Fibroblast of skin of right quadriceps (primary cell): ENCODE measurements at regions not wholly inside any gene's neighbourhood (a gene's known extent, or its start where the extent isn't known, plus 50 kb on each side); places are given as distances from the start of the nearest gene placed in this dataset.
A peak's percentile ranks its signal among the peaks of the same experiment; 100 is the strongest.

Experiments used
- DNase-seq: peaks from one replicate; pipeline ENCODE4 v3.0.0-alpha.2; 2013

- DNase-seq, result no peak
These were observed 162.0 kb upstream of the SOX11 start for GRCh38 chr2:5530011-5530696.

GRCh38 chr2:5535301-5535700 is 156.9 kb upstream of the SOX11 start:
- no peak for DNase-seq

- DNase-seq, result no peak
These were observed 154.9 kb upstream of the SOX11 start for GRCh38 chr2:5537180-5537688.

GRCh38 chr2:5538313-5538712 is 153.9 kb upstream of the SOX11 start:
- DNase-seq, result no peak

GRCh38 chr2:5538772-5539171 is 153.4 kb upstream of the SOX11 start:
- DNase-seq, result no peak

- DNase-seq, result no peak
These were observed 152.7 kb upstream of the SOX11 start for GRCh38 chr2:5539282-5540165.

- DNase-seq, result no peak
These were observed 151.3 kb upstream of the SOX11 start for GRCh38 chr2:5540856-5541255.

- no peak for DNase-seq
These were observed 147.9 kb upstream of the SOX11 start for GRCh38 chr2:5544205-5544786.

- DNase-seq, result peak; percentile 2
These were observed 146.0 kb upstream of the SOX11 start for GRCh38 chr2:5546181-5546580.

- peak; percentile 77 for DNase-seq
These were observed 143.0 kb upstream of the SOX11 start for GRCh38 chr2:5548991-5549715.

GRCh38 chr2:5549771-5550170 is 142.4 kb upstream of the SOX11 start:
- no peak for DNase-seq

GRCh38 chr2:5555636-5556035 is 136.5 kb upstream of the SOX11 start:
- DNase-seq, result no peak

- peak; percentile 35 for DNase-seq
These were observed 131.2 kb upstream of the SOX11 start for GRCh38 chr2:5561006-5561405.

GRCh38 chr2:5562426-5562825 is 129.8 kb upstream of the SOX11 start:
- DNase-seq, result peak; percentile 9

GRCh38 chr2:5562865-5563264 is 129.3 kb upstream of the SOX11 start:
- DNase-seq, result no peak

GRCh38 chr2:5563411-5563810 is 128.8 kb upstream of the SOX11 start:
- DNase-seq, result no peak

- no peak for DNase-seq
These were observed 122.9 kb upstream of the SOX11 start for GRCh38 chr2:5569256-5569655.

- DNase-seq, result no peak
These were observed 116.2 kb upstream of the SOX11 start for GRCh38 chr2:5576015-5576414.

GRCh38 chr2:5587766-5588165 is 104.4 kb upstream of the SOX11 start:
- DNase-seq, result no peak

- peak; percentile 12 for DNase-seq
These were observed 103.6 kb upstream of the SOX11 start for GRCh38 chr2:5588601-5589000.

- DNase-seq, result no peak
These were observed 103.0 kb upstream of the SOX11 start for GRCh38 chr2:5589183-5589582.

- no peak for DNase-seq
These were observed 101.3 kb upstream of the SOX11 start for GRCh38 chr2:5590886-5591285.

GRCh38 chr2:5592916-5593315 is 99.3 kb upstream of the SOX11 start:
- DNase-seq, result peak; percentile 56
